Left lung (tissue), 4 donors: ENCODE measurements at regions not wholly inside any gene's neighbourhood (a gene's known extent, or its start where the extent isn't known, plus 50 kb on each side); places are given as distances from the start of the nearest gene placed in this dataset.

Source experiments
- ATAC-seq: fragments of 200-7000 bp; cut with Tn5 transposase; one replicate; pipeline ENCODE4 v1.9.1; 2020; ENCODE audit warnings: moderate library complexity
- DNase-seq, 4 donors: peaks; one replicate each; pipeline ENCODE4 v3.0.0-alpha.2; 2013 to 2020
- H3K27ac ChIP-seq, 2 donors: fragments of 200-600 bp; sonication (generic) in 1 of 2; one replicate each; pipeline versions ENCODE4 v1.5.0 to v1.8.0; 2020 to 2021
- H3K27me3 ChIP-seq, 2 donors: fragments of 200-600 bp; sonication (generic) in 1 of 2; one replicate each; pipeline versions ENCODE4 v1.5.0 to v1.8.0; 2020 to 2021
- H3K36me3 ChIP-seq, 2 donors: fragments of 200-600 bp; sonication (generic) in 1 of 2; one replicate each; pipeline versions ENCODE4 v1.5.0 to v1.8.0; 2020 to 2021
- H3K4me1 ChIP-seq, 2 donors: fragments of 200-600 bp; one replicate each; pipeline ENCODE4 v1.8.0; 2021
- H3K4me3 ChIP-seq, 2 donors: fragments of 200-600 bp; sonication (generic) in 1 of 2; one replicate each; pipeline versions ENCODE4 v1.5.0 to v1.8.0; 2020 to 2021; ENCODE audit warnings: mild to moderate bottlenecking in 1 of 2
- H3K9me3 ChIP-seq, 2 donors: fragments of 200-600 bp; sonication (generic) in 1 of 2; one replicate each; pipeline versions ENCODE4 v1.5.0 to v1.8.0; 2020 to 2021
- intact Hi-C, 2 donors: fragments of 100-400 bp; cut with DNase I; formaldehyde crosslinking; loops; one replicate each; pipeline versions ENCODE4 v1.11.2 to v1.14.2; 2022
- TF ChIP-seq, protein P1 (sequence below), 2 donors: fragments of 200-600 bp; sonication (generic) in 1 of 2; IDR thresholded peaks; one replicate each; pipeline versions ENCODE4 v1.5.0 to v1.8.0; 2021; ENCODE audit warnings: antibody characterized with exemption in 2 of 2
- donor health status: DM: no; HTN: yes; CAD: no.
- donor health status: DM: no; HTN: no; CAD: no.

DNA sequence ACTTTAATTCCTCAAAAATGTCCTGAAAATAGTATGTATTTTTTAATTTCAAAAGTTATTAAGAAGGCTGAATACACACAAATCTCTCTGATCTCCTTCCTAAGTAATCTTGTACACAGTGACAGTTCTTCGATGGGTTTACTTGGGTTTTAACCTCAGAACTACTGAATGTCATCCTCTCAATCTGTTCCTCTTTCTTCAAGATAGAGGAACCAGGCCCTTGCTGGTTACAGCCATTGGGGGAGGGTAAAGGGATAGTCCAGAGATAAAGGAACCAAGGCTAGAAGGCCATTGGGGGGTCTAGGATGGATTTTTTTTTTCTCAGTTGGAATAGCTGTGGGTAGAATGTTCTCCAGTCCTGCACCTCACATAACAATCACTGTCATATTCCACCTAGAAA lies 224.9 kb downstream of the SKIDA1 start:
- ATAC-seq (peak; percentile 61), DNase-seq (no peak)
- intact Hi-C loops, result no loop called here
- no peak overlapping the region for H3K4me3 ChIP-seq
- H3K27ac ChIP-seq, result no peak overlapping the region
- no peaks in the 10 kb centered on the region for H3K36me3 ChIP-seq
- no peaks in the 10 kb centered on the region for H3K4me1 ChIP-seq
- H3K9me3 ChIP-seq, result no peaks in the 10 kb centered on the region
- TF ChIP-seq, protein P1, sequence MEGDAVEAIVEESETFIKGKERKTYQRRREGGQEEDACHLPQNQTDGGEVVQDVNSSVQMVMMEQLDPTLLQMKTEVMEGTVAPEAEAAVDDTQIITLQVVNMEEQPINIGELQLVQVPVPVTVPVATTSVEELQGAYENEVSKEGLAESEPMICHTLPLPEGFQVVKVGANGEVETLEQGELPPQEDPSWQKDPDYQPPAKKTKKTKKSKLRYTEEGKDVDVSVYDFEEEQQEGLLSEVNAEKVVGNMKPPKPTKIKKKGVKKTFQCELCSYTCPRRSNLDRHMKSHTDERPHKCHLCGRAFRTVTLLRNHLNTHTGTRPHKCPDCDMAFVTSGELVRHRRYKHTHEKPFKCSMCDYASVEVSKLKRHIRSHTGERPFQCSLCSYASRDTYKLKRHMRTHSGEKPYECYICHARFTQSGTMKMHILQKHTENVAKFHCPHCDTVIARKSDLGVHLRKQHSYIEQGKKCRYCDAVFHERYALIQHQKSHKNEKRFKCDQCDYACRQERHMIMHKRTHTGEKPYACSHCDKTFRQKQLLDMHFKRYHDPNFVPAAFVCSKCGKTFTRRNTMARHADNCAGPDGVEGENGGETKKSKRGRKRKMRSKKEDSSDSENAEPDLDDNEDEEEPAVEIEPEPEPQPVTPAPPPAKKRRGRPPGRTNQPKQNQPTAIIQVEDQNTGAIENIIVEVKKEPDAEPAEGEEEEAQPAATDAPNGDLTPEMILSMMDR (IDR thresholded peaks at IDR 0.05), result no peak
- no peaks in the 10 kb centered on the region for H3K27me3 ChIP-seq

DNA sequence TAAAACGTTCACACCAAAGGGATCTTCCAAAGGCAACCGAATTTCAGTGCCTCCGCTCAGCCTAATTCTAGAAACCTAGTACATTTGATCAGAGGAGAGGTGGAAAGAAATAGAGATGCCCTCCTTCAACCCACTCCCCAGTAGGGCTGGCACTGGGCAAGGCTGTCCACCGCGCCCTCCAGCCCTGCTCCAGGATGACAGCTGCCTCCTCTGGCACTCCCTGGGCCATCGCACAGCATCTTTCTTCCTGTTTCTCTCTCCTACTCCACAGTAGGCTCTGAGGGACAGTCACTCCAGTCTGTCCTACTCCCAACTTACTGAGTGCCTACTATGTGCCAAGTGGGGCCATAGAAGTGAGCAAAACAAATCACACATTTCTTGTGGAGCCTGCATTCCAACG lies 226.2 kb downstream of the SKIDA1 start:
- TF ChIP-seq, protein P1 (IDR thresholded peaks at IDR 0.05), result no peak

GRCh38 chr10:21298701-21299100 lies 226.8 kb downstream of the SKIDA1 start:
- peaks cover 0 to under 1% of the 10 kb centered on the region in 2 donors for H3K4me1 ChIP-seq
- H3K27ac ChIP-seq, result no peak overlapping the region
- no peak for DNase-seq
- no peak overlapping the region for H3K4me3 ChIP-seq
- no peaks in the 10 kb centered on the region for H3K9me3 ChIP-seq
- H3K27me3 ChIP-seq, result no peaks in the 10 kb centered on the region
- intact Hi-C loops, result no loop called here
- no peaks in the 10 kb centered on the region for H3K36me3 ChIP-seq
- TF ChIP-seq, protein P1 (IDR thresholded peaks at IDR 0.05), result no peak
- ATAC-seq, result no peak

More for the DNA sequence above, 226.2 kb downstream of the SKIDA1 start:
- no peaks in the 10 kb centered on the region for H3K27me3 ChIP-seq
- H3K4me1 ChIP-seq, result no peaks in the 10 kb centered on the region
- no peaks in the 10 kb centered on the region for H3K9me3 ChIP-seq
- intact Hi-C loops, result no loop called here
- no peak for ATAC-seq
- no peak overlapping the region for H3K4me3 ChIP-seq
- no peak overlapping the region for H3K27ac ChIP-seq
- DNase-seq, result no peak
- no peaks in the 10 kb centered on the region for H3K36me3 ChIP-seq

- ATAC-seq, result no peak
- Histone ChIP-seq H3K36me3 (no peaks in the 10 kb centered on the region), H3K9me3 (no peaks in the 10 kb centered on the region), H3K4me3 (no peak overlapping the region), H3K27ac (no peak overlapping the region), H3K27me3 (peaks cover 0 to 3% of the 10 kb centered on the region in 2 donors), H3K4me1 (peaks cover 0 to 10% of the 10 kb centered on the region in 2 donors)
- intact Hi-C loops, result no loop called here
- TF ChIP-seq, protein P1 (IDR thresholded peaks at IDR 0.05), result no peak
- no peak for DNase-seq
These were observed 227.7 kb downstream of the SKIDA1 start for GRCh38 chr10:21297603-21298383.

- H3K9me3 ChIP-seq, result no peaks in the 10 kb centered on the region
- no peaks in the 10 kb centered on the region for H3K36me3 ChIP-seq
- H3K27ac ChIP-seq, result no peak overlapping the region
- TF ChIP-seq, protein P1 (IDR thresholded peaks at IDR 0.05), result no peak
- H3K4me1 ChIP-seq, result peaks cover 0 to 16% of the 10 kb centered on the region in 2 donors
- intact Hi-C loops, result no loop called here
- peaks cover 0 to 9% of the 10 kb centered on the region in 2 donors for H3K27me3 ChIP-seq
- no peak overlapping the region for H3K4me3 ChIP-seq
- ATAC-seq (no peak), DNase-seq (no peak)
These were observed 228.7 kb downstream of the SKIDA1 start for GRCh38 chr10:21296575-21297355.
